ENCODE measurements at regions not wholly inside any gene's neighbourhood (a gene's known extent, or its start where the extent isn't known, plus 50 kb on each side); places are given as distances from the start of the nearest gene placed in this dataset.

DNA sequence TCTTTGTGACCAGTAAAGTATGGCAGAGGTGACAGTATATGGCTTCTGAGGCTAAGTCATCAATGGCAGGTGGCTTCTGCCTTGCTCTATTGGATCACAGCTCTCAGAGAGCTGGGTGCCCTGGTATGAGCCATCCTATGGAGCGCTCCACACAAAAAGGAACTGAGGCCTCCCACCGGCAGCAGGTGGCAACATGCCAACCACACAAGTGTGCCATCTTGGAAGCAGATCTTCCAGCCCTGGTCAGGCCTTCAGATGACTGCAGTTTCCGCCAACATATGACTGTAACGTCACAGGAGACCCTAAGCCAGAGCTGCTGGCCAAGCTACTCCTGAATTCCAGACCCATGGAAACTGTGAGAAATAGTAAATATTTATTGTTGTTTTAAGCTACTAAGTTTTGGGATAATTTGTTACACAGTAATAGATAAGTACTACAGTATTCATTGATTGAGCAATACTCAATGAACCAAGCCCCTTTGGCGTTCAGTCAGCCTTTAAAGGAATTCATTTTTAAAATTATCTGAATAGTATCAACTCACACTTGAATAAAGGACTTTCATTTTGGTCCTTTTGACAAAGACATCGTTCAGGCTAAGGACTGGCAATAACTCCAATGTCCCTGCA, 69.4 kb upstream of the LHX1 start:
- no peak for DNase-seq
- Mint-ChIP-seq H3K27ac (no peak overlapping the region), H3K36me3 (ENCODE audit: low read depth) (no peaks in the 10 kb centered on the region), H3K9me3 (no peaks in the 10 kb centered on the region), H3K4me1 (ENCODE audit: low read depth) (no peaks in the 10 kb centered on the region), H3K4me3 (no peak overlapping the region), H3K27me3 (ENCODE audit: insufficient read depth) (peaks cover 24% of the 10 kb centered on the region)
- TF ChIP-seq, protein P1, sequence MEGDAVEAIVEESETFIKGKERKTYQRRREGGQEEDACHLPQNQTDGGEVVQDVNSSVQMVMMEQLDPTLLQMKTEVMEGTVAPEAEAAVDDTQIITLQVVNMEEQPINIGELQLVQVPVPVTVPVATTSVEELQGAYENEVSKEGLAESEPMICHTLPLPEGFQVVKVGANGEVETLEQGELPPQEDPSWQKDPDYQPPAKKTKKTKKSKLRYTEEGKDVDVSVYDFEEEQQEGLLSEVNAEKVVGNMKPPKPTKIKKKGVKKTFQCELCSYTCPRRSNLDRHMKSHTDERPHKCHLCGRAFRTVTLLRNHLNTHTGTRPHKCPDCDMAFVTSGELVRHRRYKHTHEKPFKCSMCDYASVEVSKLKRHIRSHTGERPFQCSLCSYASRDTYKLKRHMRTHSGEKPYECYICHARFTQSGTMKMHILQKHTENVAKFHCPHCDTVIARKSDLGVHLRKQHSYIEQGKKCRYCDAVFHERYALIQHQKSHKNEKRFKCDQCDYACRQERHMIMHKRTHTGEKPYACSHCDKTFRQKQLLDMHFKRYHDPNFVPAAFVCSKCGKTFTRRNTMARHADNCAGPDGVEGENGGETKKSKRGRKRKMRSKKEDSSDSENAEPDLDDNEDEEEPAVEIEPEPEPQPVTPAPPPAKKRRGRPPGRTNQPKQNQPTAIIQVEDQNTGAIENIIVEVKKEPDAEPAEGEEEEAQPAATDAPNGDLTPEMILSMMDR (IDR thresholded peaks at IDR 0.05): no peak

DNA sequence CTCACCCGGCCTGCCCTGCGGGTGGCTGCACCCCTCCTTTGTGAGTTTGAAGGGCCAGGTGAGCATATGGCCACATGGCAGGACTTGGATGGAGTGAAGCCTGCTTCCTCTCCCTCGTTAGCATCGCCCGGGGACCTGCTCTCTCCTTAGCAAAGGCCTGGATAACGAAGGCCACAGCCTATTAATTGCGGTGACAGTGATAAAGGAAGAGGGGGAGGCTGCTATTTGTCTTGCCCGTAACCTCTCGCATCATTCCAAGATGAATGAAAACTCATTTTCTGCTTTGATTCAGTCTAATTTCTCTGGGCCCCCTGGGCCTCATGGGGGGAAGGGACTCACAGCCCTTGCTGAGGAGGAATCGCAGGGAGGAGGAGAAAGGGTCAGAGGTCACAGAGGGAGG, 68.5 kb upstream of the LHX1 start:
- DNase-seq: no peak
- no peak overlapping the region for H3K27ac Mint-ChIP-seq
- H3K36me3 Mint-ChIP-seq (ENCODE audit: low read depth): no peaks in the 10 kb centered on the region
- TF ChIP-seq, protein P1 (IDR thresholded peaks at IDR 0.05): no peak
- no peaks in the 10 kb centered on the region for H3K4me1 Mint-ChIP-seq (ENCODE audit: low read depth)
- H3K4me3 Mint-ChIP-seq: no peak overlapping the region
- peaks cover 26% of the 10 kb centered on the region for H3K27me3 Mint-ChIP-seq (ENCODE audit: insufficient read depth)
- no peaks in the 10 kb centered on the region for H3K9me3 Mint-ChIP-seq

DNA sequence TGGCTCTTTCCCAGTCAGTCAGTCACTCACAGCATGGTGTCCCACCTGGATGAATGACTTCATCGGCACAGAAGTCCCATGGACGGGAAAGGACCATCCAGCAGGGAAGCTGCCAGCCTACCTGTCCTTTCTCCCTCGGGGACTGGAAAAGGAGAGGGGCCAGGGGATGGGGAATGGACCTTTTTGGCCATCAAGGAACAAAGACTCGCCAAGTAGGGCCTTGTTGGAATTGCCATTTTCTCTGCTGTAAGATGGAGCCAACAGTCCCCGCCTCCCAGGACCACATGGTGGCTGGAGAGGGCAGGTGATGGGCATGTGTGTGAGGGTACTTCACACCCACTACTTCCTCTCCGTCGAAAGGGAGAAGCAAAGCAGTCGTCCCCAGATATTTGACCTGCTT, 67.8 kb upstream of the LHX1 start:
- H3K27ac Mint-ChIP-seq: no peak overlapping the region
- no peaks in the 10 kb centered on the region for H3K4me1 Mint-ChIP-seq (ENCODE audit: low read depth)
- TF ChIP-seq, protein P1 (IDR thresholded peaks at IDR 0.05): no peak
- no peak for DNase-seq
- peaks cover 22% of the 10 kb centered on the region for H3K27me3 Mint-ChIP-seq (ENCODE audit: insufficient read depth)
- H3K9me3 Mint-ChIP-seq: no peaks in the 10 kb centered on the region
- no peaks in the 10 kb centered on the region for H3K36me3 Mint-ChIP-seq (ENCODE audit: low read depth)
- H3K4me3 Mint-ChIP-seq: no peak overlapping the region

DNA sequence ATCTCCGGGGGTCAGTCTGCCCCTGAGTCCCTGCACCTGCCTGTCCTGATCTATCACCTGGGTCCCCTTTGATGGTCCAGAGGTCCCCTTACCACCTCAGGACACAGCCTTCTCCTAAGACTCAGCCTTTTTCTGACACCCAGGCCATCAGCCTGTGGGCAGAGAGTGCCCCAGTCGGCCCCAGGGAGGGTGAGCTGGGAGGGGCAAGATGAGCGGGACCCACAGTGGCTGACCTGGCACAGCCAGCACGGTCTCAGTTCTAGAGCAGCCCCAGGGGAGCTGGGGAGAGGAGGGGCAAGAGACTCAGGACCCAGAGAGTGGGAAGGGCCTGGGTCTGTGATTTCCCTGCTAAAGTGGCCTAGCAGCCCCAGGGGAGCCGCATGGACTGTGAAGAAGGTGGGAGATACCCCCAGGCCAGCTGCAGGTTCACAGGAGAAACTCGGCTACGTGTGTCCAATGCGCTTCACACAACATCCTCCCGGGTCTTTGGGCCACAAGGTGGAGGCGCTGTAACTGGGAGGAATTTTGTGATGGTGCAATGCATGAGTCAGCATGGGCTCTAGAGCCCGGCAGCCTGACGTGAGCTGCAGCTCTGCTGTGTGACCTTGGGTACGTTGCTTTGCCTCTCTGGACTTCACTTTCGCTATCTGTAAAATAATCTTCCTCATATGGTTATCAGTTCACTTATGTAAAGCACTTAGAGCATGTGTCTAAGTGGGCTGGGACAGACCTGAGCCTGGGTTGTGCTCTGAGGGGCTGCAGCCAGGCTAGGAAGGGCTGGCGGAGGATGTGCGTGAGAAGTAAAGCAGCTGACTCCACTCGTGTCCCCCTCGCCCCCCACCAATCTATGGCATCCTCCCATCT, 67.2 kb upstream of the LHX1 start:
- no peaks in the 10 kb centered on the region for H3K36me3 Mint-ChIP-seq (ENCODE audit: low read depth)
- H3K27ac Mint-ChIP-seq: no peak overlapping the region
- no peaks in the 10 kb centered on the region for H3K9me3 Mint-ChIP-seq
- peaks cover 20% of the 10 kb centered on the region for H3K27me3 Mint-ChIP-seq (ENCODE audit: insufficient read depth)
- TF ChIP-seq, protein P1 (IDR thresholded peaks at IDR 0.05): no peak
- DNase-seq: no peak
- no peak overlapping the region for H3K4me3 Mint-ChIP-seq
- H3K4me1 Mint-ChIP-seq (ENCODE audit: low read depth): no peaks in the 10 kb centered on the region

DNA sequence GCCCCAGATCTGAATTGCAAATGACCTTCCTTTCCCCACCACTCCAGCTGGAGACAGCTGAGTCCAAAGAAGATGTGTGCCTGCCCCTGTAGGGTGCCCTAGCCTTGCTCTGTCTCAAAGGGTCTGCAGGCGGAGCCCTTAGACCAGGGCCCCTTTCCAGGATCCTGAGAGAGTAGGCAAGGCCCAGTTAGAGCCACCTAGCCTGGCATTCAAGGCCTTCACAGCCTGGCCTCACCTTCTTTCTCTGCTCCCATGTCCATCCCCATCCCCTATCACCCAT, 66.6 kb upstream of the LHX1 start:
- DNase-seq: no peak
- Mint-ChIP-seq H3K9me3 (no peaks in the 10 kb centered on the region), H3K27me3 (ENCODE audit: insufficient read depth) (peaks cover 16% of the 10 kb centered on the region), H3K27ac (no peak overlapping the region), H3K4me3 (no peak overlapping the region), H3K36me3 (ENCODE audit: low read depth) (no peaks in the 10 kb centered on the region), H3K4me1 (ENCODE audit: low read depth) (no peaks in the 10 kb centered on the region)
- TF ChIP-seq, protein P1 (IDR thresholded peaks at IDR 0.05): no peak
